ENCODE measurements at regions not wholly inside any gene's neighbourhood (a gene's known extent, or its start where the extent isn't known, plus 50 kb on each side); places are given as distances from the start of the nearest gene placed in this dataset.

DNA sequence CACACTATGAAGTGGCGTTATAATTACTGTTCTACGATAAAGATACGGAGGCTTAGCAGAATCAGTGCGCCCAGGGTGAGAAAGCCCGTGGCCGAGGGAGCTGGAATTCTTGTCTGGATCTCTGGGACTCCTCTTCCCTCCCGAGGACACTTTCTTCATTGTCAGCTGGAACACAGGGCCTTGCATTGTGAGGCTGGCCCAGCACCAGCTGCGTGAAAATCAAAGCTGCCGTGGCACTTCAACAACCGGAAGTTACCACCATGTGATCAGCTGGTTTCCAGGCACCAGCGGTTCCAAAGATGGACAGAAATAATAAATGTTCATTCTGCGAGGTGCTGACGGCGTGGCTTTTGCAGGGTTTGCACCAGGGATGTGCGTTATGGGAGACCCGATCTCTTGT lies 234.0 kb upstream of the PITRM1 start:
- Histone ChIP-seq H3K27ac (no peak overlapping the region), H3K27me3 (no peaks in the 10 kb centered on the region), H3K9me3 (no peaks in the 10 kb centered on the region), H3K4me1 (no peaks in the 10 kb centered on the region), H3K4me3 (no peak overlapping the region), H3K36me3 (no peaks in the 10 kb centered on the region)
- TF ChIP-seq CTCF (IDR thresholded peaks at IDR 0.05) = no peak
- no peak for TF ChIP-seq POLR2AphosphoS5 (IDR thresholded peaks at IDR 0.05)
- TF ChIP-seq EP300 (IDR thresholded peaks at IDR 0.05) = no peak
- no peak for TF ChIP-seq POLR2A (IDR thresholded peaks at IDR 0.05)
- no peak for DNase-seq (ENCODE audit: low spot score in 2 of 2)
- WGBS = 91% methylated on average over 15 of the region's 16 CpGs

DNA sequence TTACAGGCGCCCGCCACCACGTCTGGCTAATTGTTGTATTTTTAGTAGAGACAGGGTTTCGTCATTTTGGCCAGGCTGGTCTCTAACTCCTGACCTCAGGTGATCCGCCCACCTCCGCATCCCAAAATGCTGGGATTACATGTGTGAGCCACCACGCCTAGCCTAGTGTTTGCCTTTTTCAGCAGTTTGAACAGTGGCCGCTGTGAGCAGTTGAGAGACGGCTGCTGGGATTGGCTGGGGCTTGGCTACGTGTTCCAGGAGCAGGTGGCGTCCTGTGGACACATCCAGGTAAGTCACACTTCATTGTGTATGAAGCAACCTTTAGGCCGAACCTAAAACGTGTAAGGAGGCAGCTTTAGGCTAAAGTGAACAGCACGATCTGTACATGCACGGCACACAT lies 231.8 kb upstream of the PITRM1 start:
- WGBS = 97% methylated on average over 15 of the region's 15 CpGs
- H3K36me3 ChIP-seq = no peaks in the 10 kb centered on the region
- peaks cover 1% of the 10 kb centered on the region for H3K4me1 ChIP-seq
- H3K27me3 ChIP-seq = no peaks in the 10 kb centered on the region
- H3K9me3 ChIP-seq = no peaks in the 10 kb centered on the region
- H3K27ac ChIP-seq = no peak overlapping the region
- no peak overlapping the region for H3K4me3 ChIP-seq
- TF ChIP-seq POLR2AphosphoS5 (IDR thresholded peaks at IDR 0.05) (no peak), POLR2A (IDR thresholded peaks at IDR 0.05) (no peak), CTCF (IDR thresholded peaks at IDR 0.05) (no peak), EP300 (IDR thresholded peaks at IDR 0.05) (no peak)
- no peak for DNase-seq (ENCODE audit: low spot score in 2 of 2)

- DNase-seq (ENCODE audit: low spot score in 2 of 2) = no peak
- H3K4me1 ChIP-seq = peaks cover 3% of the 10 kb centered on the region
- H3K4me3 ChIP-seq = no peak overlapping the region
- no peak for TF ChIP-seq CTCF (IDR thresholded peaks at IDR 0.05)
- TF ChIP-seq POLR2AphosphoS5 (IDR thresholded peaks at IDR 0.05) = no peak
- no peak for TF ChIP-seq EP300 (IDR thresholded peaks at IDR 0.05)
- no peak for TF ChIP-seq POLR2A (IDR thresholded peaks at IDR 0.05)
- H3K27ac ChIP-seq = no peak overlapping the region
- WGBS = 84% methylated on average over 10 of the region's 10 CpGs
- no peaks in the 10 kb centered on the region for H3K27me3 ChIP-seq
- H3K9me3 ChIP-seq = no peaks in the 10 kb centered on the region
- H3K36me3 ChIP-seq = no peaks in the 10 kb centered on the region
Measured at GRCh38 chr10:3402187-3402751, 229.7 kb upstream of the PITRM1 start.

DNA sequence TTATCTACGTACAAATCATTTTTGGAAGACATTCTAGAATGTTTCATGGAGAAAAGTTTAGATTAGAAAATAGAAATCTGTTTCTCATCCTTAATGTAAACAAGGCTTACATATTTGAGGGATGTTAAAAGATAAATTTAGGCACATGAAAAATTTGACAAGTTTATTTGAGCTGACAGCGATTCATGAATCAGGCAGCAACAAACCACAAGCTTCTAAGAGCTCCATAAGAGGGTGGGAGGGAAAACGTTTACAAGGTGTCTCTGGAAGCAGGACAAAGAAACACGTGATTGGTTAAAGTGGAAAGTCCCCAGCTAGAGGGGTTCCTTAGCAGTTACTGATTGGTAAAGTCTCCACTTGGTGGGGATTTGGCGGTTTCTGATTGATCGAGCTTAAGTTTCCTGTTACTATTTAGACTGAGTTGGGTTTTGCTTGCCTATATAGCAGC lies 228.9 kb upstream of the PITRM1 start:
- Histone ChIP-seq H3K27ac (no peak overlapping the region), H3K4me1 (peaks cover 3% of the 10 kb centered on the region), H3K9me3 (no peaks in the 10 kb centered on the region), H3K36me3 (no peaks in the 10 kb centered on the region), H3K27me3 (no peaks in the 10 kb centered on the region), H3K4me3 (no peak overlapping the region)
- DNase-seq (ENCODE audit: low spot score in 2 of 2) = no peak
- TF ChIP-seq CTCF (IDR thresholded peaks at IDR 0.05) (no peak), POLR2AphosphoS5 (IDR thresholded peaks at IDR 0.05) (no peak), POLR2A (IDR thresholded peaks at IDR 0.05) (no peak), EP300 (IDR thresholded peaks at IDR 0.05) (no peak)
- WGBS = 66% methylated on average over 6 of the region's 6 CpGs

DNA sequence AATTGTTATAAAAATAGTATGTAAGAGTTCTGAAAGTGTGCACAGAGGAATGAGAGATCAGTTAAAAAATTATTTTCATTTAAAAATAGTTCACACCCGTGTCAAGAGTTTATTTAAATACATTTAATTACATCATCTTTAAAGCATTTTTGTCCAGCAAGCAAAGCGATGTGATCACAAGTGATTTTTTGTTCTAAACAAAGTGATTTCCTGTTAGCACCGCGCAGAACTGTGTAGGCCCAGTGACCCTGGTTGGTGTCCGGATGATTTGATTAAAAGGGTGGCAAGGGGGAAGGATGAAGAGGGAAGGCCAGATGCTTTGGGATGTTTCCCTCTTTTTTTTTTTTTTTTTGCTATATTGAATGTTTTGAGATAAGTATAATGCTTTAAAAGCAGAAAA lies 227.8 kb upstream of the PITRM1 start:
- no peak for DNase-seq (ENCODE audit: low spot score in 2 of 2)
- no peak overlapping the region for H3K27ac ChIP-seq

More for the DNA sequence above, 227.8 kb upstream of the PITRM1 start:
- Histone ChIP-seq H3K4me3 (no peak overlapping the region), H3K9me3 (no peaks in the 10 kb centered on the region), H3K4me1 (peaks cover 3% of the 10 kb centered on the region), H3K27me3 (no peaks in the 10 kb centered on the region), H3K36me3 (no peaks in the 10 kb centered on the region)
- WGBS = 72% methylated on average over 5 of the region's 5 CpGs
- TF ChIP-seq POLR2A (IDR thresholded peaks at IDR 0.05) (no peak), CTCF (IDR thresholded peaks at IDR 0.05) (no peak), EP300 (IDR thresholded peaks at IDR 0.05) (no peak)

Measured in suprapubic skin (tissue), 4 donors.